OCI-LY7 (cell line): ENCODE measurements at regions not wholly inside any gene's neighbourhood (a gene's known extent, or its start where the extent isn't known, plus 50 kb on each side); places are given as distances from the start of the nearest gene placed in this dataset.

Experiments used
- BruUV-seq: library from RNA; stranded (reverse); fragments of 400-500 nt; replicated peaks from 2 replicates; lab custom pipeline; 2021; lab: Mats Ljungman, UMichigan
- CTCF ChIA-PET: fragments of 300-600 bp; sonication (Branson Sonifier 250); formaldehyde crosslinking; loops from one replicate; lab custom pipeline; 2022; ENCODE audit warnings: antibody characterized with exemption; ENCODE audit not compliant: unreplicated experiment; lab: Charles Lee
- POLR2A ChIA-PET: fragments of 300-600 bp; sonication (Branson Sonifier 250); formaldehyde crosslinking; loops from one replicate; lab custom pipeline; 2022; ENCODE audit warnings: antibody characterized with exemption; lab: Charles Lee
- DNase-seq: peaks from one replicate; pipeline ENCODE4 v3.0.0-alpha.2; 2015; ENCODE audit warnings: low spot score
- H2AFZ ChIP-seq: fragments of 200-600 bp; sonication (generic), shearing (Covaris generic); 2 replicates; pipeline ENCODE4 v1.6.1; 2014; ENCODE audit warnings: mild to moderate bottlenecking, antibody characterized with exemption, low read length, moderate library complexity
- H3K27ac ChIP-seq: fragments of 200-600 bp; sonication (generic); 2 replicates; pipeline ENCODE4 v1.5.1; 2014; ENCODE audit warnings: mixed run types, low read depth, mild to moderate bottlenecking, moderate library complexity, low read length, inconsistent platforms; ENCODE audit not compliant: poor library complexity, severe bottlenecking
- H3K36me3 ChIP-seq: fragments of 200-600 bp; sonication (generic); 2 replicates; pipeline ENCODE4 v1.6.1; 2014; ENCODE audit warnings: mild to moderate bottlenecking, antibody characterized with exemption, low read length, moderate library complexity, mixed read lengths; ENCODE audit not compliant: insufficient read depth
- H3K4me1 ChIP-seq: fragments of 200-600 bp; sonication (generic); 2 replicates; pipeline ENCODE4 v1.5.1; 2014; ENCODE audit warnings: mild to moderate bottlenecking, low read length; ENCODE audit not compliant: insufficient read depth, poor library complexity, severe bottlenecking
- H3K4me2 ChIP-seq: fragments of 200-600 bp; sonication (generic); 2 replicates; pipeline ENCODE4 v1.6.1; 2014; ENCODE audit warnings: mild to moderate bottlenecking, low read length
- H3K4me3 ChIP-seq: fragments of 200-600 bp; sonication (generic); 2 replicates; pipeline ENCODE4 v1.5.1; 2014; ENCODE audit warnings: mild to moderate bottlenecking, low read depth, low read length; ENCODE audit not compliant: poor library complexity, severe bottlenecking
- H3K79me2 ChIP-seq: fragments of 200-600 bp; sonication (generic); 2 replicates; pipeline ENCODE4 v1.6.1; 2016; ENCODE audit warnings: low read depth, mild to moderate bottlenecking, low read length, moderate library complexity, mixed read lengths; ENCODE audit not compliant: insufficient read depth
- H3K9me2 ChIP-seq: fragments of 200-600 bp; sonication (generic); 2 replicates; pipeline ENCODE4 v1.6.1; 2016; ENCODE audit warnings: mild to moderate bottlenecking, low read length, mixed read lengths; ENCODE audit not compliant: insufficient read depth
- H3K9me3 ChIP-seq: fragments of 200-600 bp; sonication (generic); 2 replicates; pipeline ENCODE4 v1.6.1; 2014; ENCODE audit warnings: mild to moderate bottlenecking, mixed run types, low read length, mixed read lengths
- H4K20me1 ChIP-seq: fragments of 200-600 bp; sonication (generic); 2 replicates; pipeline ENCODE4 v1.6.1; 2014; ENCODE audit warnings: mild to moderate bottlenecking, antibody characterized with exemption, low read length, moderate library complexity, mixed read lengths; ENCODE audit not compliant: insufficient read depth
- CTCF ChIP-seq: fragments of 200-600 bp; sonication (generic); conservative IDR thresholded peaks from 2 replicates; pipeline ENCODE4 v1.5.1; 2014; ENCODE audit warnings: mild to moderate bottlenecking, antibody characterized with exemption, low read length, moderate library complexity, mixed read lengths
- EZH2phosphoT487 ChIP-seq: fragments of 200-600 bp; sonication (generic); IDR thresholded peaks from 2 replicates; pipeline ENCODE4 v1.6.1; 2018; ENCODE audit warnings: low read depth, borderline replicate concordance, mild to moderate bottlenecking, mixed run types, antibody characterized with exemption, low read length, moderate library complexity, mixed read lengths
- intact Hi-C: fragments of 100-400 bp; cut with micrococcal nuclease; formaldehyde crosslinking; loops from one replicate; pipeline ENCODE4 v1.10.0; 2022; ENCODE audit not compliant: unreplicated experiment

- ChIA-PET CTCF (no interaction called here), POLR2A (interaction anchor here (1.0 kb wide), 1 partner anchor 10 kb away, joined by 3 read pairs; no protein-coding TSS in a partner anchor)
- no TSS peak for BruUV-seq
- Histone ChIP-seq H2AFZ (no peak overlapping the region), H3K4me2 (no peak overlapping the region), H3K79me2 (no peaks in the 10 kb centered on the region), H4K20me1 (no peaks in the 10 kb centered on the region), H3K9me3 (peaks cover 34% of the 10 kb centered on the region), H3K36me3 (peaks cover 4% of the 10 kb centered on the region; the same call in 1 of the 2 replicates), H3K4me3 (no peak overlapping the region), H3K9me2 (no peaks in the 10 kb centered on the region), H3K27ac (no peak overlapping the region), H3K4me1 (peaks cover 33% of the 10 kb centered on the region)
- DNase-seq, result peak; percentile 18
- TF ChIP-seq CTCF, result no peak
- intact Hi-C loops, result no loop called here
Measured at GRCh38 chr11:123298488-123299447, 103.7 kb upstream of the CLMP start.

- Histone ChIP-seq H3K79me2 (no peaks in the 10 kb centered on the region), H4K20me1 (no peaks in the 10 kb centered on the region), H3K9me3 (0 out of 2 replicates have a peak, but pooled peaks cover 6% of the 10 kb centered on the region), H3K27ac (no peak overlapping the region), H3K36me3 (no peaks in the 10 kb centered on the region), H3K4me2 (no peak overlapping the region), H3K9me2 (no peaks in the 10 kb centered on the region), H3K4me3 (no peak overlapping the region), H2AFZ (no peak overlapping the region), H3K4me1 (no peaks in the 10 kb centered on the region)
- intact Hi-C loops, result no loop called here
- BruUV-seq, result no TSS peak
- CTCF ChIA-PET, result no interaction called here
- TF ChIP-seq CTCF, result no peak
- no peak for TF ChIP-seq EZH2phosphoT487
- POLR2A ChIA-PET, result interaction anchor here (0.7 kb wide), 3 partner anchors 7 to 19 kb away, joined by 3 to 4 read pairs (median 3); no protein-coding TSS in a partner anchor
- no peak for DNase-seq
Measured at GRCh38 chr11:123292647-123293046, 97.6 kb upstream of the CLMP start.
